HG02763 (cell line): ENCODE measurements at regions not wholly inside any gene's neighbourhood (a gene's known extent, or its start where the extent isn't known, plus 50 kb on each side); places are given as distances from the start of the nearest gene placed in this dataset.

Experiments
- ATAC-seq: cut with Tn5 transposase; IDR thresholded peaks from one replicate; pipeline ENCODE4 v1.9.1; 2021; ENCODE audit warnings: mild to moderate bottlenecking, moderate library complexity; ENCODE audit not compliant: unreplicated experiment

GRCh38 chr6:102390541-102390940, 997.0 kb downstream of the GRIK2 start:
- no peak for ATAC-seq

- ATAC-seq = no peak
Observed at GRCh38 chr6:102389994-102390393, 996.5 kb downstream of the GRIK2 start.

- ATAC-seq = no peak
Observed at GRCh38 chr6:102387326-102388033, 994.0 kb downstream of the GRIK2 start.

GRCh38 chr6:102381203-102381602, 987.7 kb downstream of the GRIK2 start:
- no peak for ATAC-seq

- no peak for ATAC-seq
Observed at GRCh38 chr6:102356170-102356569, 962.7 kb downstream of the GRIK2 start.

GRCh38 chr6:102355578-102355977, 962.1 kb downstream of the GRIK2 start:
- no peak for ATAC-seq

GRCh38 chr6:102352552-102352951, 959.0 kb downstream of the GRIK2 start:
- no peak for ATAC-seq

GRCh38 chr6:102344769-102345168, 951.3 kb downstream of the GRIK2 start:
- ATAC-seq = no peak

GRCh38 chr6:102340311-102340710, 946.8 kb downstream of the GRIK2 start:
- no peak for ATAC-seq

GRCh38 chr6:102333736-102334135, 940.2 kb downstream of the GRIK2 start:
- no peak for ATAC-seq

GRCh38 chr6:102327697-102328225, 934.3 kb downstream of the GRIK2 start:
- no peak for ATAC-seq

GRCh38 chr6:102313699-102314098, 920.2 kb downstream of the GRIK2 start:
- ATAC-seq = no peak

- no peak for ATAC-seq
Observed at GRCh38 chr6:102309700-102310099, 916.2 kb downstream of the GRIK2 start.

- ATAC-seq = no peak
Observed at GRCh38 chr6:102300350-102300749, 906.8 kb downstream of the GRIK2 start.

- ATAC-seq = no peak
Observed at GRCh38 chr6:102298051-102298450, 904.5 kb downstream of the GRIK2 start.
